Trophoblast cell (in vitro differentiated cells and primary cell): ENCODE measurements at regions not wholly inside any gene's neighbourhood (a gene's known extent, or its start where the extent isn't known, plus 50 kb on each side); places are given as distances from the start of the nearest gene placed in this dataset.

Experiments
- DNase-seq, 2 donors: peaks; one replicate each; pipeline ENCODE4 v3.0.0-alpha.2; 2016
- H2AFZ ChIP-seq: 2 replicates; pipeline ENCODE4 v1.6.1; 2013; ENCODE audit warnings: low read length, moderate library complexity, mild to moderate bottlenecking; ENCODE audit not compliant: insufficient read depth, poor library complexity
- H2AK5ac ChIP-seq: 2 replicates; pipeline ENCODE4 v1.6.1; 2013; ENCODE audit warnings: mild to moderate bottlenecking, low read length
- H2BK120ac ChIP-seq: 2 replicates; pipeline ENCODE4 v1.6.1; 2013; ENCODE audit warnings: low read length, mild to moderate bottlenecking, moderate library complexity; ENCODE audit not compliant: insufficient read depth, poor library complexity
- H2BK12ac ChIP-seq: 2 replicates; pipeline ENCODE4 v1.6.1; 2013; ENCODE audit warnings: mild to moderate bottlenecking, low read length, moderate library complexity
- H2BK5ac ChIP-seq: 2 replicates; pipeline ENCODE4 v1.6.1; 2013; ENCODE audit warnings: low read length, low read depth, moderate library complexity, mild to moderate bottlenecking; ENCODE audit not compliant: poor library complexity
- H3K14ac ChIP-seq: 2 replicates; pipeline ENCODE4 v1.6.1; 2013; ENCODE audit warnings: mild to moderate bottlenecking, low read length
- H3K18ac ChIP-seq: 2 replicates; pipeline ENCODE4 v1.6.1; 2013; ENCODE audit warnings: mild to moderate bottlenecking, low read length
- H3K23ac ChIP-seq: 2 replicates; pipeline ENCODE4 v1.6.1; 2013; ENCODE audit warnings: low read length
- H3K27ac ChIP-seq: 2 replicates; pipeline ENCODE4 v1.5.1; 2013; ENCODE audit warnings: low read depth, mild to moderate bottlenecking, inconsistent platforms, low read length, moderate library complexity
- H3K27me3 ChIP-seq: 2 replicates; pipeline ENCODE4 v1.6.1; 2013; ENCODE audit warnings: inconsistent platforms, mild to moderate bottlenecking, low read length, moderate library complexity; ENCODE audit not compliant: insufficient read depth
- H3K36me3 ChIP-seq, 2 experiments: 1 replicate in 1 of 2; 2 replicates in 1 of 2; pipeline ENCODE4 v1.6.1; 2013; ENCODE audit warnings: low read length in 2 of 2, mild to moderate bottlenecking in 2 of 2, moderate library complexity in 1 of 2; ENCODE audit not compliant: insufficient read depth in 2 of 2, control insufficient read depth in 1 of 2
- H3K4ac ChIP-seq: 2 replicates; pipeline ENCODE4 v1.6.1; 2013; ENCODE audit warnings: low read depth, mild to moderate bottlenecking, low read length, moderate library complexity
- H3K4me1 ChIP-seq, 2 experiments: 1 replicate in 1 of 2; 2 replicates in 1 of 2; pipeline ENCODE4 v1.6.1; 2013; ENCODE audit warnings: low read length in 2 of 2, mild to moderate bottlenecking in 2 of 2, moderate library complexity in 1 of 2; ENCODE audit not compliant: insufficient read depth in 2 of 2, control insufficient read depth in 1 of 2
- H3K4me2 ChIP-seq: 2 replicates; pipeline ENCODE4 v1.6.1; 2013; ENCODE audit warnings: inconsistent platforms, mild to moderate bottlenecking, low read length, moderate library complexity
- H3K4me3 ChIP-seq: 2 replicates; pipeline ENCODE4 v1.5.1; 2013; ENCODE audit warnings: mild to moderate bottlenecking, low read depth, low read length, inconsistent platforms
- H3K79me1 ChIP-seq: one replicate; pipeline ENCODE4 v1.6.1; 2013; ENCODE audit warnings: low read length
- H3K79me2 ChIP-seq: 2 replicates; pipeline ENCODE4 v1.6.1; 2013; ENCODE audit warnings: low read length, mild to moderate bottlenecking; ENCODE audit not compliant: control insufficient read depth, insufficient read depth, poor library complexity
- H3K9ac ChIP-seq: 2 replicates; pipeline ENCODE4 v1.6.1; 2013; ENCODE audit warnings: mild to moderate bottlenecking, low read length
- H3K9me3 ChIP-seq: 2 replicates; pipeline ENCODE4 v1.6.1; 2013; ENCODE audit warnings: low read depth, mild to moderate bottlenecking, control low read depth, inconsistent platforms, low read length; ENCODE audit not compliant: insufficient read depth
- H4K12ac ChIP-seq: 2 replicates; pipeline ENCODE4 v1.6.1; 2013; ENCODE audit warnings: low read depth, mild to moderate bottlenecking, low read length, moderate library complexity
- H4K8ac ChIP-seq: 2 replicates; pipeline ENCODE4 v1.6.1; 2013; ENCODE audit warnings: low read depth, mild to moderate bottlenecking, low read length, moderate library complexity
- H4K91ac ChIP-seq: one replicate; pipeline ENCODE4 v1.6.1; 2013; ENCODE audit warnings: low read depth, mild to moderate bottlenecking, low read length, moderate library complexity
- WGBS: extraction: QIAGEN DNeasy Blood & Tissue Kit; methylation state at CpG from one replicate; pipeline ENCODE4 v1.1.7; 2013; ENCODE audit warnings: missing lambda C conversion rate; ENCODE audit not compliant: insufficient read length, insufficient coverage; ENCODE audit errors: extremely low coverage; 5-methylcytosine and 5-hydroxymethylcytosine counted together

DNA sequence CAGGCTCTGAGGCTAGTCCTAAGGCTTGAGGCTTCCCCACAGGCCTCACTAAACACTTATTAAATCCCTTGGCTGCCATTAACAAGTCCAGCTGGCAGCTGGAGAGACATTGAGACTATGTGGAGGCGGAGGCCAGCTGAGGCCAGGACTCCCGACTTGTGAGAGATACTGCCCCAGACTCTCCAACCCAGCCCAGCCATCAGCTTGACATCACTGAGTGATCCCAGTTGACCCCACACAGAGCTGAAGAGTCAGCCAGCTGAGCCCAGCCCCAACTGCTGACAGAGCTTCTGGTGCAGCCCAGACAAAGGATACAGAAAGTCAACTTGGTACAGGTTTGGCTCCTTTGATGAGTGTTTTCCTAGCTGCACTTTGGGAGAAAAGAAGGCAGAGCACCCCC is 343.1 kb downstream of the C16orf95 start:
- Histone ChIP-seq H3K4me2 (no peak overlapping the region), H3K4me1 (no peaks in the 10 kb centered on the region), H3K79me1 (no peaks in the 10 kb centered on the region), H3K36me3 (no peaks in the 10 kb centered on the region), H2BK12ac (no peak overlapping the region), H3K14ac (no peak overlapping the region), H4K12ac (no peak overlapping the region), H4K8ac (no peak overlapping the region), H2BK5ac (no peak overlapping the region), H3K9me3 (peaks cover 10% of the 10 kb centered on the region), H2AFZ (no peak overlapping the region), H3K4ac (no peak overlapping the region), H3K18ac (no peak overlapping the region), H3K23ac (no peak overlapping the region), H3K27me3 (no peaks in the 10 kb centered on the region), H2BK120ac (no peak overlapping the region), H3K27ac (no peak overlapping the region), H3K79me2 (no peaks in the 10 kb centered on the region), H4K91ac (no peak overlapping the region), H3K9ac (no peak overlapping the region), H2AK5ac (no peak overlapping the region), H3K4me3 (no peak overlapping the region)
- DNase-seq: no peak
- WGBS: no CpG with 5 or more reads among the region's 2 CpGs

DNA sequence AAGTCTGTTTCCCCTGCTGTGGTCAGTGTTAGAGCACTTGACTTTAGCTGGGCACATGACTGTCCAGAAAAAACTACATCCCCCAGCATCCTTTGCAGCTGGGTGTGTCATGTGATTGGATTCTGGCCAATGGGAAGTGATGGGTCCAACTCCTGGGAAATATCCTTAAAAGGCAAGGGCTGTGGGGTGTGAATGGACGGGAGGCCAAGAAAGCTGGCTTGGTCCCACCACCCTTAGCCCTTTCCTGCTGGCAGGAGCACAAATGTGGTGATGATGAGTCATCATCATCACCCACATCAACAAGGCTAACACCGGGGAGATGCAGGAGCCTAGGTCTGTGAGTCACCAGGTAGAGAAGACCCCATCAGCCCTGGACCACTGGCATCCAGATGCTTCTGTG is 341.7 kb downstream of the C16orf95 start:
- no peak for DNase-seq
- H3K4me1 ChIP-seq: no peaks in the 10 kb centered on the region
- peak overlapping the region; percentile 13 for H4K8ac ChIP-seq
- H3K4ac ChIP-seq: no peak overlapping the region
- WGBS: no CpG with 5 or more reads among the region's 2 CpGs
- H3K9me3 ChIP-seq: peaks cover 7% of the 10 kb centered on the region
- no peak overlapping the region for H3K23ac ChIP-seq
- no peak overlapping the region for H4K12ac ChIP-seq
- no peak overlapping the region for H2AK5ac ChIP-seq
- H2BK5ac ChIP-seq: no peak overlapping the region
- H3K27ac ChIP-seq: no peak overlapping the region
- no peak overlapping the region for H2AFZ ChIP-seq
- no peak overlapping the region for H2BK120ac ChIP-seq
- H3K4me3 ChIP-seq: no peak overlapping the region
- H3K14ac ChIP-seq: no peak overlapping the region
- H3K18ac ChIP-seq: no peak overlapping the region
- H3K79me1 ChIP-seq: no peaks in the 10 kb centered on the region
- no peaks in the 10 kb centered on the region for H3K79me2 ChIP-seq
- H3K27me3 ChIP-seq: no peaks in the 10 kb centered on the region
- H3K9ac ChIP-seq: no peak overlapping the region
- no peak overlapping the region for H4K91ac ChIP-seq
- H3K36me3 ChIP-seq: no peaks in the 10 kb centered on the region
- H2BK12ac ChIP-seq: no peak overlapping the region
- no peak overlapping the region for H3K4me2 ChIP-seq

DNA sequence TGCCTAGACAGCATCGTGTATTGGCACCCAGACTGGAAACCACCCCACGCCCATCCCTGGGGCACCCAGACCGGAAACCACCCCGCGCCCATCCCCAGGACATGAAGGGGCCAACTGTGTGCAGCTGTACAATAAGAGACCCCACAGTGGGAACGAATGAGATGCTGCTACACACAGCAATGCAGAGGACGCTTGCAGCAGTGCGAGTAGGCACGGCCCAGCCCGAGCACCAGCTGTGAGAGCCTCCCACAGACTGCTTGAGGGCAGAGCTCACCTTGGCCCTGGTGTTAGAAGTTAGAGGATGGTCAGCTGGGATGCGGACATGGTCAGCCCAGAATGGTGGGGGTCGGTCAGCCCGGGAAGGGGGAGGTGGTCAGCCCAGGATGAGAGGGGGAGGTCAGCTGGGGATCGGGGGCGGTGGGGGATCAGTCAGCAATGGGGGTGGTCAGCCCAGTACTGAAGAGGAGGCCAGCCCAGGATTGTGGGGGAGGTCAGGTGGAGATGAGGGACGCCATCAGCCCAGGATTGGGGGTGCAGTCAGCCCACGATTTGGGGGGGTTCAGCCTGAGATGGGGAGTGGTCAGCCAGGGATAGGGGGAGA is 340.0 kb downstream of the C16orf95 start:
- H3K4me1 ChIP-seq: no peaks in the 10 kb centered on the region
- no peak overlapping the region for H4K91ac ChIP-seq
- H3K4me2 ChIP-seq: no peak overlapping the region
- H3K23ac ChIP-seq: no peak overlapping the region
- no peak overlapping the region for H2AFZ ChIP-seq
- no peak overlapping the region for H2BK120ac ChIP-seq
- no peaks in the 10 kb centered on the region for H3K79me1 ChIP-seq
- no peak overlapping the region for H4K8ac ChIP-seq
- no peaks in the 10 kb centered on the region for H3K27me3 ChIP-seq
- H3K18ac ChIP-seq: no peak overlapping the region
- no peak overlapping the region for H3K4ac ChIP-seq
- H3K9me3 ChIP-seq: peaks cover 6% of the 10 kb centered on the region
- no peak overlapping the region for H2BK5ac ChIP-seq
- H4K12ac ChIP-seq: no peak overlapping the region
- H2AK5ac ChIP-seq: no peak overlapping the region
- H3K14ac ChIP-seq: no peak overlapping the region
- no peaks in the 10 kb centered on the region for H3K79me2 ChIP-seq
- no peaks in the 10 kb centered on the region for H3K36me3 ChIP-seq
- no peak for DNase-seq
- H3K4me3 ChIP-seq: no peak overlapping the region
- no peak overlapping the region for H3K9ac ChIP-seq
- no CpG with 5 or more reads among the region's 17 CpGs for WGBS
- no peak overlapping the region for H3K27ac ChIP-seq
- H2BK12ac ChIP-seq: no peak overlapping the region

- H3K18ac ChIP-seq: no peak overlapping the region
- no peak overlapping the region for H2BK5ac ChIP-seq
- no peak overlapping the region for H3K23ac ChIP-seq
- peaks cover 6% of the 10 kb centered on the region for H3K9me3 ChIP-seq
- no peak overlapping the region for H3K4me3 ChIP-seq
- H3K27me3 ChIP-seq: no peaks in the 10 kb centered on the region
- H3K36me3 ChIP-seq: no peaks in the 10 kb centered on the region
- no peaks in the 10 kb centered on the region for H3K79me2 ChIP-seq
- no peak overlapping the region for H4K12ac ChIP-seq
- H3K4me1 ChIP-seq: no peaks in the 10 kb centered on the region
- no peaks in the 10 kb centered on the region for H3K79me1 ChIP-seq
- no peak overlapping the region for H2BK12ac ChIP-seq
- H2BK120ac ChIP-seq: no peak overlapping the region
- H2AK5ac ChIP-seq: no peak overlapping the region
- H2AFZ ChIP-seq: no peak overlapping the region
- H3K27ac ChIP-seq: no peak overlapping the region
- no peak overlapping the region for H4K8ac ChIP-seq
- H3K4me2 ChIP-seq: no peak overlapping the region
- no peak overlapping the region for H4K91ac ChIP-seq
- DNase-seq: no peak
- no peak overlapping the region for H3K14ac ChIP-seq
- no peak overlapping the region for H3K4ac ChIP-seq
- H3K9ac ChIP-seq: no peak overlapping the region
- WGBS: no CpG with 5 or more reads among the region's 12 CpGs
Measured at GRCh38 chr16:86978445-86979030, 338.7 kb downstream of the C16orf95 start.
